ENCODE measurements at regions not wholly inside any gene's neighbourhood (a gene's known extent, or its start where the extent isn't known, plus 50 kb on each side); places are given as distances from the start of the nearest gene placed in this dataset.

- Mint-ChIP-seq H3K9me3 (no peaks in the 10 kb centered on the region), H3K27ac (no peak overlapping the region), H3K36me3 (peaks cover 7% of the 10 kb centered on the region), H3K4me3 (no peak overlapping the region), H3K27me3 (no peaks in the 10 kb centered on the region), H3K4me1 (ENCODE audit: unreplicated experiment) (no peaks in the 10 kb centered on the region)
- no peak for DNase-seq (ENCODE audit: extremely low spot score, unreplicated experiment)
- no peak for TF ChIP-seq CTCF (conservative IDR thresholded peaks at IDR 0.05)
These were observed 282.4 kb upstream of the UMPS start for GRCh38 chr3:124447845-124448244.

GRCh38 chr3:124448954-124449353 lies 281.3 kb upstream of the UMPS start:
- no peak for TF ChIP-seq CTCF (conservative IDR thresholded peaks at IDR 0.05)
- no peaks in the 10 kb centered on the region for H3K27me3 Mint-ChIP-seq
- no peaks in the 10 kb centered on the region for H3K9me3 Mint-ChIP-seq

GRCh38 chr3:124450366-124450765 lies 279.9 kb upstream of the UMPS start:
- peak; percentile 23 for TF ChIP-seq CTCF (conservative IDR thresholded peaks at IDR 0.05)
- Mint-ChIP-seq H3K9me3 (no peaks in the 10 kb centered on the region), H3K27me3 (no peaks in the 10 kb centered on the region), H3K4me1 (ENCODE audit: unreplicated experiment) (no peaks in the 10 kb centered on the region), H3K27ac (no peak overlapping the region), H3K36me3 (peaks cover 17% of the 10 kb centered on the region), H3K4me3 (no peak overlapping the region)
- no peak for DNase-seq (ENCODE audit: extremely low spot score, unreplicated experiment)

More at GRCh38 chr3:124448954-124449353, 281.3 kb upstream of the UMPS start:
- DNase-seq (ENCODE audit: extremely low spot score, unreplicated experiment): no peak
- Mint-ChIP-seq H3K27ac (no peak overlapping the region), H3K4me1 (ENCODE audit: unreplicated experiment) (no peaks in the 10 kb centered on the region), H3K36me3 (peaks cover 11% of the 10 kb centered on the region), H3K4me3 (no peak overlapping the region)

- peaks cover 17% of the 10 kb centered on the region for H3K36me3 Mint-ChIP-seq
- H3K9me3 Mint-ChIP-seq: no peaks in the 10 kb centered on the region
These were observed 278.5 kb upstream of the UMPS start for GRCh38 chr3:124451630-124452317.

GRCh38 chr3:124453189-124453588 lies 277.1 kb upstream of the UMPS start:
- Mint-ChIP-seq H3K27me3 (no peaks in the 10 kb centered on the region), H3K9me3 (no peaks in the 10 kb centered on the region), H3K4me3 (no peak overlapping the region), H3K4me1 (ENCODE audit: unreplicated experiment) (no peaks in the 10 kb centered on the region), H3K27ac (no peak overlapping the region), H3K36me3 (peaks cover 20% of the 10 kb centered on the region)
- no peak for TF ChIP-seq CTCF (conservative IDR thresholded peaks at IDR 0.05)
- no peak for DNase-seq (ENCODE audit: extremely low spot score, unreplicated experiment)

More at GRCh38 chr3:124451630-124452317, 278.5 kb upstream of the UMPS start:
- TF ChIP-seq CTCF (conservative IDR thresholded peaks at IDR 0.05): no peak
- Mint-ChIP-seq H3K4me3 (no peak overlapping the region), H3K27ac (no peak overlapping the region), H3K27me3 (no peaks in the 10 kb centered on the region), H3K4me1 (ENCODE audit: unreplicated experiment) (no peaks in the 10 kb centered on the region)
- DNase-seq (ENCODE audit: extremely low spot score, unreplicated experiment): no peak
